ENCODE measurements at regions not wholly inside any gene's neighbourhood (a gene's known extent, or its start where the extent isn't known, plus 50 kb on each side); places are given as distances from the start of the nearest gene placed in this dataset.

DNA sequence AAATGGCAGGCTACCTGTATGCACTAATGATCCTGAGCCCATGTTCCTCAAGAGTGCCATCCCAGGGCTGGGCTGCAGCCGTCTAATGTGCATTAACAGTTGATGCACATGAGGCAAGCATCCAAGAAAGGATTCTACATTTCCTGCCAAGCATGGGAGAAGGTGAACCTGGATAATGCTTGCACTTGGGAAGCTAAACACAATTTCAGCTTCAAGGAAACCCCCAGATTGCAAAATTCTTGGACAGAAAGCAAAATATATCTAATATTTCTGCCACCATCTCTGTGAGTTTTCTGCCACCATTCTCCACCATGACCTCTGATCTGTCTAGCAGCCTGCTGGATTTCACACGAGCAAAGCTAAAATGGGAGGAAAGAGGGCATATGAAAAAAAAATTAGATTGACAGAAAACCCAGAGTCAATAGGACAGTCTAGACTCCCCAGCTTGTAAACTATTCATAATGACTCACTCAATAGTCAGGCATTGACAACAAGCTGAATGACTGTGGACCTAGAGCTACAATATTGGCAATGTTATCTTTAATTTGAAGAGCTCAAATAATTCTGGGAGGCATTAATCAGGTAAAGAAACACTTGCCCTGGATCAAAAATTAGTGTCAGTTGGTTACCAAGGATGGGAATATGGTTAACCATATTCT lies 91.9 kb upstream of the BCL2L14 start:
- TF ChIP-seq, protein P1, sequence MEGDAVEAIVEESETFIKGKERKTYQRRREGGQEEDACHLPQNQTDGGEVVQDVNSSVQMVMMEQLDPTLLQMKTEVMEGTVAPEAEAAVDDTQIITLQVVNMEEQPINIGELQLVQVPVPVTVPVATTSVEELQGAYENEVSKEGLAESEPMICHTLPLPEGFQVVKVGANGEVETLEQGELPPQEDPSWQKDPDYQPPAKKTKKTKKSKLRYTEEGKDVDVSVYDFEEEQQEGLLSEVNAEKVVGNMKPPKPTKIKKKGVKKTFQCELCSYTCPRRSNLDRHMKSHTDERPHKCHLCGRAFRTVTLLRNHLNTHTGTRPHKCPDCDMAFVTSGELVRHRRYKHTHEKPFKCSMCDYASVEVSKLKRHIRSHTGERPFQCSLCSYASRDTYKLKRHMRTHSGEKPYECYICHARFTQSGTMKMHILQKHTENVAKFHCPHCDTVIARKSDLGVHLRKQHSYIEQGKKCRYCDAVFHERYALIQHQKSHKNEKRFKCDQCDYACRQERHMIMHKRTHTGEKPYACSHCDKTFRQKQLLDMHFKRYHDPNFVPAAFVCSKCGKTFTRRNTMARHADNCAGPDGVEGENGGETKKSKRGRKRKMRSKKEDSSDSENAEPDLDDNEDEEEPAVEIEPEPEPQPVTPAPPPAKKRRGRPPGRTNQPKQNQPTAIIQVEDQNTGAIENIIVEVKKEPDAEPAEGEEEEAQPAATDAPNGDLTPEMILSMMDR (IDR thresholded peaks at IDR 0.05) = no peak
- no peak for TF ChIP-seq POLR2A (IDR thresholded peaks at IDR 0.05)
